Tibial artery (tissue), 4 donors: ENCODE measurements at regions not wholly inside any gene's neighbourhood (a gene's known extent, or its start where the extent isn't known, plus 50 kb on each side); places are given as distances from the start of the nearest gene placed in this dataset.

Source experiments
- DNase-seq, 2 donors: peaks; one replicate each; pipeline ENCODE4 v3.0.0-alpha.2; 2019
- H3K27ac ChIP-seq, 2 donors: fragments of 200-600 bp; sonication (generic) in 1 of 2; 1 replicate in 1 of 2; 2 replicates in 1 of 2; pipeline ENCODE4 v1.5.1; 2018 to 2019; ENCODE audit warnings: mild to moderate bottlenecking in 1 of 2
- H3K27me3 ChIP-seq, 2 donors: fragments of 200-600 bp; sonication (generic) in 1 of 2; one replicate each; pipeline versions ENCODE4 v1.5.1 to v1.6.0; 2016 to 2019
- H3K36me3 ChIP-seq, 3 donors: fragments of 200-600 bp; sonication (generic) in 2 of 3; one replicate each; pipeline ENCODE4 v1.5.1; 2016 to 2019; ENCODE audit warnings: mild to moderate bottlenecking in 2 of 3
- H3K4me1 ChIP-seq, 4 donors: fragments of 200-600 bp; sonication (generic) in 2 of 4; 1 replicate in 3 of 4; 2 replicates in 1 of 4; pipeline ENCODE4 v1.5.1; 2016 to 2019
- H3K4me3 ChIP-seq, 2 donors: fragments of 200-600 bp; sonication (generic) in 1 of 2; 1 replicate in 1 of 2; 2 replicates in 1 of 2; pipeline ENCODE4 v1.5.1; 2018 to 2019; ENCODE audit warnings: mild to moderate bottlenecking in 2 of 2
- H3K9me3 ChIP-seq, 3 donors: fragments of 200-600 bp; sonication (generic) in 1 of 3; one replicate each; pipeline ENCODE4 v1.5.1; 2016 to 2019
- CTCF ChIP-seq, 2 experiments: fragments of 200-600 bp in 1 of 2; fragments of 450-650 bp in 1 of 2; IDR thresholded peaks; one replicate each; pipeline ENCODE4 v1.5.1; 2017 to 2019; ENCODE audit warnings: antibody characterized with exemption in 2 of 2, mild to moderate bottlenecking in 1 of 2, moderate library complexity in 1 of 2
- intact Hi-C: fragments of 100-400 bp; cut with DNase I; formaldehyde crosslinking; loops from one replicate; pipeline ENCODE4 v1.15.0; 2023; ENCODE audit warnings: low total_unique reads

DNA sequence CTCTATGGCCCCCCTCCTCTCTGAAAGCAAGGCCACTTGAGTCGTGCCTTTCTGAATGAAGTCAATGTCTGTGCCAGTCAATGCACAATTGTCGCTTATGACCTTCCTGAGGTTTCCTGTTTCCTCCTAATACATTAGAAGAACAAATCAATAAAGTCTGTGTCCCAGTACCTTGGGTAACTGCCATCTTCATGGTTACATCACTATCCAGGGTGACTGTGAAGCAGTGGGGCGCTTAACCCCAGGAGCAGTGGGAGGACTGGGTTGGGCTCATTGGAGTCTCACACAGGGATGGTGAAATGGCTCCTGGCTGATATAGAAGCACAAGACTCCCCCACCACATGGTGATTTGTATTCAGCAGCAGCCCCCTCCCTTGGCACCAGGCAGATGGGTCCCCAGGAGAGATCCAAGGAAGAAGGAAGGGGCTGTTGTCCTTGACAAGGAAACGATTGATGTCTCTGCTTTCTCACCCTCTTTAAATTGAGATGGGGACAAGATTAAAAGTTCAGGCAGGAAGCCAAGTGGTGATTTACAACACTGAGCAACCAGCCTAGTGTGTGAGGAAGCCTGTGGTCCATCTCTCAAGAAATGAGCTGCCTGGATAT lies 261.9 kb upstream of the ZNF462 start:
- no peak for TF ChIP-seq CTCF (IDR thresholded peaks at IDR 0.05)
- intact Hi-C loops = no loop called here
- Histone ChIP-seq H3K27ac (no peak overlapping the region), H3K36me3 (no peaks in the 10 kb centered on the region), H3K27me3 (no peaks in the 10 kb centered on the region), H3K9me3 (no peaks in the 10 kb centered on the region), H3K4me3 (no peak overlapping the region), H3K4me1 (no peaks in the 10 kb centered on the region)
- no peak for DNase-seq

DNA sequence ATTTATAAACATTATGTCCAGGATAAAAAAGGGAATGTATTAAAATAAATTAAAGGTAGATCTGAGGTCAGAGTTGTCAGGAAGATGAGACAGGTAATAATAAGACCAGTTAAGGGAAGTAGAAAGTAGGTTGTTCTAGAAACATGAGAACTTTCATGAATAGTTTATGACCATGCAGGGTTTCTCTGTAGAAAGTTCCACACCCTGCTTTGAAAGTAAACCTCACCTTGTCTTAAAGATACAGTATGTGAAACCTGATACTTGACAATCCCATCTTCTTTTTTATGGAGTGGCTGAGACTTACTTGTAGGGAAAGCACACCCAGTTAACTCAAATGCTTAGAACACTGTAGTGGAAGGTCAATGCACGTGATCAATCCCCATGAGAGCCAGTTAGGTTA lies 260.6 kb upstream of the ZNF462 start:
- no peak overlapping the region for H3K4me3 ChIP-seq
- H3K4me1 ChIP-seq = no peaks in the 10 kb centered on the region
- H3K9me3 ChIP-seq = no peaks in the 10 kb centered on the region
- no peaks in the 10 kb centered on the region for H3K36me3 ChIP-seq
- no peak for TF ChIP-seq CTCF (IDR thresholded peaks at IDR 0.05)
- H3K27ac ChIP-seq = no peak overlapping the region
- no peaks in the 10 kb centered on the region for H3K27me3 ChIP-seq
- intact Hi-C loops = no loop called here
- DNase-seq = no peak

DNA sequence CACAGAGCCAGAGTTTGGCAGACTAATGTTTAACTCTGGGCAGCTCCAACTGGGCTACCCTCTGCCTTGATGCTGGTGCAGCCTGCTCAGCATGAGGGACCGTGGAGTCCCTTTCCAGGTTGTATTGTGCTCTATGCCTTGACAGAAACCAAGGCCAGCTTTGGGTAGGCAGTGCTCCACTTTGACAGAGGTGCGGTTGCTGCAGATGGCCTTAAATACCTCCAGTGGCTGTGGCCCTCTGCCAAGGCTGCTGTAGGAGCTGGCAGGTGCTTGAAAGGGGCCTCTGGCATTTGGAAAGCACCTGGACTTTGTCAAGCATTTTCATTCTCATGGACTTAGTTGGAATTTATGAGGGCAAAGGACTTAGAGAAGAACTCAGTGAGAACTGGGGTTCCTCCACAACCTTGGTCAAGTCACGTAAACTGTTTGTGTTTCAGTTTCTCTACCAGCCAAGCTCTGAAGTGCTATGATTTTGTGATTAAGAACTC lies 249.7 kb upstream of the ZNF462 start:
- Histone ChIP-seq H3K4me3 (no peak overlapping the region), H3K27me3 (no peaks in the 10 kb centered on the region), H3K27ac (no peak overlapping the region), H3K36me3 (no peaks in the 10 kb centered on the region), H3K4me1 (no peaks in the 10 kb centered on the region), H3K9me3 (no peaks in the 10 kb centered on the region)
- DNase-seq = no peak
- TF ChIP-seq CTCF (IDR thresholded peaks at IDR 0.05) = no peak
- intact Hi-C loops = no loop called here

GRCh38 chr9:106615118-106615889 lies 247.7 kb upstream of the ZNF462 start:
- no peak for TF ChIP-seq CTCF (IDR thresholded peaks at IDR 0.05)
- no peaks in the 10 kb centered on the region for H3K27me3 ChIP-seq
- no peaks in the 10 kb centered on the region for H3K36me3 ChIP-seq
- intact Hi-C loops = no loop called here
- no peak overlapping the region for H3K27ac ChIP-seq
- DNase-seq = no peak
- no peaks in the 10 kb centered on the region for H3K4me1 ChIP-seq
- H3K4me3 ChIP-seq = no peak overlapping the region
- no peaks in the 10 kb centered on the region for H3K9me3 ChIP-seq

GRCh38 chr9:106616026-106616425 lies 246.9 kb upstream of the ZNF462 start:
- H3K27me3 ChIP-seq = no peaks in the 10 kb centered on the region
- DNase-seq = no peak
- intact Hi-C loops = no loop called here
- no peak overlapping the region for H3K27ac ChIP-seq
- no peaks in the 10 kb centered on the region for H3K4me1 ChIP-seq
- H3K4me3 ChIP-seq = no peak overlapping the region
- no peaks in the 10 kb centered on the region for H3K9me3 ChIP-seq
- no peaks in the 10 kb centered on the region for H3K36me3 ChIP-seq
- no peak for TF ChIP-seq CTCF (IDR thresholded peaks at IDR 0.05)
